GM12874 (cell line): ENCODE measurements at regions not wholly inside any gene's neighbourhood (a gene's known extent, or its start where the extent isn't known, plus 50 kb on each side); places are given as distances from the start of the nearest gene placed in this dataset.

Experiments used
- TF ChIP-seq, protein P1 (sequence below): IDR thresholded peaks from 2 replicates; pipeline ENCODE4 v1.5.1; 2011; ENCODE audit warnings: low read depth, mild to moderate bottlenecking, control low read depth, low read length, moderate library complexity; ENCODE audit not compliant: insufficient read depth

DNA sequence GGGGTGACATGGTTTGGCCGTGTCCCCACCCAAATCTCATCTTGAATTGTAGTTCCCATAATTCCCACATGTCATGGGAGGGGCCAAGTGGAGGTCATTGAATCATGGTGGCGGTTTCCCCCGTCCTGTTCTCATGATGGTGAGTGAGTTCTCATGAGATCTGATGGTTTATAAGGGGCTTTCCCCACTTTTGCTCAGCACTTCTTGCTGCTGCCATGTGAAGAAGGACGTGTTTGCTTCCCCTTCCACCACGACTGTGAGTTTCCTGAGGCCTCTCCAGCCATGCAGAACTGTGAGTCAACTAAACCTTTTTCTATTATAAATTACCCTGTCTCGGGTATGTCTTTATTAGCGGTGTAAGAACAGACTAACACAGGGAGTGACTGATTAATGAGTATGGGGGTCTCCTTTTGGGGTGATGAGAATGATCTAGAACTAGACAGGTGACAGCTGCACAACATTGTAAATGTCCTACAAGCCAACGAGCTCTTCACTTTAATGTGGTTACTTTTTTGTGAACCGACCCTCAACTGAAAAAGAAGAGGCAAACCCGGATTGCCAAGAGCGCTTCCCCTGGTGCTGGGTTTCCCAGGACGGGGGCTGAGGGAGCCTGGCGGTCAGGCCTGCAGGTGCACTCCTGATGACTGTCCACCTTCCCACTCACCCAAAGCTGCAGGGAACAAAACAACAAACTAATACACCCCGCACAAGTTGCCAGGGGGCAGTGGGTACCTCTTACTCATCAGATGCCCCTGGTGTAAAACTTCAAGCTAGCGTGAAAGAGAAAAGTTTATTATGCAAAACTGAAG is 90.1 kb downstream of the NCOR2 start:
- TF ChIP-seq, protein P1, sequence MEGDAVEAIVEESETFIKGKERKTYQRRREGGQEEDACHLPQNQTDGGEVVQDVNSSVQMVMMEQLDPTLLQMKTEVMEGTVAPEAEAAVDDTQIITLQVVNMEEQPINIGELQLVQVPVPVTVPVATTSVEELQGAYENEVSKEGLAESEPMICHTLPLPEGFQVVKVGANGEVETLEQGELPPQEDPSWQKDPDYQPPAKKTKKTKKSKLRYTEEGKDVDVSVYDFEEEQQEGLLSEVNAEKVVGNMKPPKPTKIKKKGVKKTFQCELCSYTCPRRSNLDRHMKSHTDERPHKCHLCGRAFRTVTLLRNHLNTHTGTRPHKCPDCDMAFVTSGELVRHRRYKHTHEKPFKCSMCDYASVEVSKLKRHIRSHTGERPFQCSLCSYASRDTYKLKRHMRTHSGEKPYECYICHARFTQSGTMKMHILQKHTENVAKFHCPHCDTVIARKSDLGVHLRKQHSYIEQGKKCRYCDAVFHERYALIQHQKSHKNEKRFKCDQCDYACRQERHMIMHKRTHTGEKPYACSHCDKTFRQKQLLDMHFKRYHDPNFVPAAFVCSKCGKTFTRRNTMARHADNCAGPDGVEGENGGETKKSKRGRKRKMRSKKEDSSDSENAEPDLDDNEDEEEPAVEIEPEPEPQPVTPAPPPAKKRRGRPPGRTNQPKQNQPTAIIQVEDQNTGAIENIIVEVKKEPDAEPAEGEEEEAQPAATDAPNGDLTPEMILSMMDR, result no peak

DNA sequence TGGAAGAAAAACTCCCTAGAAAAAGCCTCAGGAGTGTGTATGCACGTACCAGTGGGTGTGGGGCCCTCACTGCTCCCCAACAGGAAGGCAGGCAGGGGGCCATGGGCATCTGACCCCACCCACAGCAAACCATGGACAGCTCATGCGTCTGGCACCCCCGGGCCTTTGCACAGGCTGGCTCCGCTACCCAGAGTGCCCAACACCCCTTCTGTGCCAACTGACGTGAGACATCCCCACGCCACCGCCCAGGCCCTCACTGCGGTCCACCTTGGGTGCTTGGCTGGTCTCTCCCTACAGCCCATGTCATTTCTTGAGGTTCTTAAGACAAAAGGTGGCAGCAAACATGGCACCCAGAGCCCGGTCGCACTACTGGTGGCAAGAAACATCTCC is 91.4 kb downstream of the NCOR2 start:
- TF ChIP-seq, protein P1, result no peak

DNA sequence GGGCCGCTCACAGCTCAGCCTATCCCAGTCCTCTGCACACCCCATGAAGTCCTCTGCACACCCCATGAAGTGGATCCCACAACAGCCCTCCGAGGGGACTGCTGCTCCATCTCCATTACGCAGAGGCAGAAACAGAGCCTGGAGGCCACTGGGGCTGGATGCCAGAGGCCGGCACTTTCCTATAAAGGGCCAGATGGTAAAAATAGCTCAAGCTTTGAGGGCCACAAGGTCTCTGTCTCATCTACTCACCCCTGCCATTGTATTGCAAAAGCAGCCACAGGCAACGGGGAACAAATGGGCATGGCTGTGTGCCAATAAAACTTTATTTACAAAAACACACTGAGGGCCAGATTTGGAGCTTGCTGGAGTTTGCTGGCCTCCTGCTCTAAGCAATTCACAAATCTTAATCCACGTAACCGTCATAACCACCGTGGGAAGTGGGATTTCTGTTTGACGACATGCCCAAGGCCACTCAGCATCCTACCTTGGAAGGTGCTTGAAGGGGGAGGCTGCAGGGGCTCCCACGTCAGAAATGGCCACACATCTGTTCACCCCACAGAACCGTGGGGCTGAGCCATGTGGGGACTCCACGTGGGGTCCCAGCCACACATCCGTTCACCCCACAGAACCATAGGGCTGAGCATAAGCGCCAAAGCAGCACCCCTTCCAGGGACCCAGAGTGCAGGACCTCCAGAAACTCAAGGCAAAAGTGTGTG is 92.0 kb downstream of the NCOR2 start:
- TF ChIP-seq, protein P1, result no peak

DNA sequence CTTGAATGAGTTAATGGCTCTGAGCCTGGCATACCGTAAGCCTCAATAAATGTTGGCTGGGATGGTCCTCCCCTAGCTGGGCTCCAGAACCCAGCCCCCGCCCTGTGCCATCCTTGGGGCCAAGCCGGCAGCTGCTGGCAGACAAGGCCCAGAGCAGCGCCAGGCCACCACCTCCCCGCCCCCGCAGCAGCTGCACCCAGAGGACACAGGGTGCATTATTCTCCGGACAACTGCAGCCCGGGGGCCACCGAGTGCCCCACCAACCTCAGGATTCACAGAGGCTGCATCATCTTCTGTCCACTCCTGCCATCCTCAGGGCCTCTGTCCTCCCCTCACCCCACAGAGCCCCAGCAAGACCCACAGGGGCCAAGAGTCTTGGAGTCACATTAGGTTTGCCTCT is 92.7 kb downstream of the NCOR2 start:
- TF ChIP-seq, protein P1, result no peak

DNA sequence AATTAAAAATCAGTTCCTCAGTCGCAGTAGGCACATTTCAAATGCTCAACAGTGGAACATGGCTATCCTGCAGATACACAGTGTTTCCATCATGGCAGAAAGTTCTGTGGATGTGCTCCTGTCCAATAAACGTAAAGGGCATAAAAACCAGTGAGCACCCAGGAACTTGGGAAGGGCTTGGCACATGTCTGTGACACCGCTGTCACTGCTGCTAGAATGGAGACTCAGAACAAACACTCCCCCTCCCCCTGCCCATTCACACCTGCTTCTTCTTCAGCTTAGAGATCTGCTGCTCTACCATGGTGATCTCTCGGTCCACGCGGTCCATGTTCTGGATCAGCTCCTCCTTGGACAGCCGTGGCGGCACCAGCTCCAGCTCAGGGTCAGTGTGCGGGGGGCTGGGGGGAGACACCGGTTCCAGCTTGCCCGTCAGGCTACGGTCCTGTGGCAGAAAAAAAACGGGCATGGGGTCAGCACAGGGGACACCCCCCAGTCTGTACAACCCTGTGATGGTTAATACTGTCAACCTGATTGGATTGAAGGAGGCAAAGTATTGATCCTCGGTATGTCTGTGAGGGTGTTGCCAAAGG is 94.6 kb downstream of the NCOR2 start:
- TF ChIP-seq, protein P1, result no peak

DNA sequence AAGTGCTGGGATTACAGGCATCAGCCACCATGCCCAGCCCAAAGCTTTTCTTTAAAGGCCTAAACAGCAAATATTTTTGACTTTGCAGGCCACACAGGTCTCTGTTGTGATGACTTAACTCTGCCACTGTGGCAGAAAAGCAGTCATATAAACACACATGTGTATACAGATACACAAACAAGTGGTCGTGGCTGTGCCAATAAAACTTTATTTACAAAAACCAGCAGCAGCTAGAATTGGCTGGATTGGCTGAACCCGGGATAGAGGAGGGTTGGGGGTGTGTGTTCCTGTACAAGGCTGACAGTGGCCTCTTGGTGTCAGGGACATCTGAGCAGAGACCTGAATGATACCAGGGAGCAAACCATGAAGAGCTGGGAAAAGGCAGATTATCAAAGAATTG is 95.6 kb downstream of the NCOR2 start:
- TF ChIP-seq, protein P1, result no peak

DNA sequence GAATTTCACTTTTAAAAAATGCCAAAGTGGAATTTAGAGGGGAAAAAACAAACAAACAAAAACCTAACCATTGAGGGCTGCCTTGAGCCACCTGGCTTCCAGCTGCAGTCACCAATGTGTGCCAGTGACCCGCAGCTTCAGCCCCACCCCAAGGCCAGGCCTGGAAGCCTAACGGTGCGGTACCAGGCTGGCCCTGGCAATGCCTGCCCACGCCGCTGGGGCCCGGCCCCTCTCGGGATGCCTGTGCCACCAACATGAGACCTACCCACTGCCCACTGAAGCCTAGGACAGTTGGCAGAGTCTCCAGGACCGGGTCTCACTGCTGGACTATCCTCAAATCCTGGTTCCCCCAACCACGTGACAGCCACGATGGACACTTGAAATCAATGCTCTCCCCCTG is 96.6 kb downstream of the NCOR2 start:
- TF ChIP-seq, protein P1, result no peak
